Transverse colon (tissue), 3 donors: ENCODE measurements at regions not wholly inside any gene's neighbourhood (a gene's known extent, or its start where the extent isn't known, plus 50 kb on each side); places are given as distances from the start of the nearest gene placed in this dataset.

Source experiments
- EP300 ChIP-seq: sonication (generic); formaldehyde crosslinking; IDR thresholded peaks from one replicate; pipeline ENCODE4 v1.6.1; 2017; ENCODE audit warnings: antibody characterized with exemption, low read depth
- TF ChIP-seq, protein P1 (sequence below), 5 experiments: fragments of 200-600 bp in 3 of 5; fragments of 450-650 bp in 2 of 5; sonication (generic) in 3 of 5; IDR thresholded peaks; 1 replicate in 2 of 5; 2 replicates in 3 of 5; pipeline ENCODE4 v1.5.1; 2016 to 2017; ENCODE audit warnings: antibody characterized with exemption in 5 of 5, inconsistent platforms in 3 of 5, mild to moderate bottlenecking in 2 of 5, moderate library complexity in 1 of 5

DNA sequence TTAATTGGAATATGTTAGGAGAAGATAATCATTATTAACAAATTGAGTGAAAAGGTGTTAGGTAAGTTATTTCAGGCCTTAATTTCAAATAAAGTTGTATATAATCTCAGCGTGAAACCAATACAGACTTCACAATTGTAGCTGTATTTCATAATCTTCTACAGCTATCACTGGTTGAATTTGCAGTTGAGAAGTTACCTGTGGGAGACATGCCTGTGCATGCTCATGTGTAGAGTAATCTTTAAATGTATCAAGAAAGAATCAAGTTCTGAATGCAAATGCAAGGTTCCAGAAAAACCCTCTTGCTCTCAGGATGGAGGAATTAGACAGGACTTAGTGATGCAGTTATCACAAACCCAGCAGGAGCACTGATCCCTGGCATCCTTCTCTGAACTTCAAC lies 938.4 kb upstream of the SLC10A2 start:
- TF ChIP-seq, protein P1, sequence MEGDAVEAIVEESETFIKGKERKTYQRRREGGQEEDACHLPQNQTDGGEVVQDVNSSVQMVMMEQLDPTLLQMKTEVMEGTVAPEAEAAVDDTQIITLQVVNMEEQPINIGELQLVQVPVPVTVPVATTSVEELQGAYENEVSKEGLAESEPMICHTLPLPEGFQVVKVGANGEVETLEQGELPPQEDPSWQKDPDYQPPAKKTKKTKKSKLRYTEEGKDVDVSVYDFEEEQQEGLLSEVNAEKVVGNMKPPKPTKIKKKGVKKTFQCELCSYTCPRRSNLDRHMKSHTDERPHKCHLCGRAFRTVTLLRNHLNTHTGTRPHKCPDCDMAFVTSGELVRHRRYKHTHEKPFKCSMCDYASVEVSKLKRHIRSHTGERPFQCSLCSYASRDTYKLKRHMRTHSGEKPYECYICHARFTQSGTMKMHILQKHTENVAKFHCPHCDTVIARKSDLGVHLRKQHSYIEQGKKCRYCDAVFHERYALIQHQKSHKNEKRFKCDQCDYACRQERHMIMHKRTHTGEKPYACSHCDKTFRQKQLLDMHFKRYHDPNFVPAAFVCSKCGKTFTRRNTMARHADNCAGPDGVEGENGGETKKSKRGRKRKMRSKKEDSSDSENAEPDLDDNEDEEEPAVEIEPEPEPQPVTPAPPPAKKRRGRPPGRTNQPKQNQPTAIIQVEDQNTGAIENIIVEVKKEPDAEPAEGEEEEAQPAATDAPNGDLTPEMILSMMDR (IDR thresholded peaks at IDR 0.05), result no peak
- no peak for TF ChIP-seq EP300
